ENCODE measurements at regions not wholly inside any gene's neighbourhood (a gene's known extent, or its start where the extent isn't known, plus 50 kb on each side); places are given as distances from the start of the nearest gene placed in this dataset.

- TF ChIP-seq CTCF (IDR thresholded peaks at IDR 0.05), result no peak
Observed at GRCh38 chr1:18564676-18565075, 66.0 kb upstream of the PAX7 start.

- TF ChIP-seq CTCF (IDR thresholded peaks at IDR 0.05), result no peak
Observed at GRCh38 chr1:18565321-18565720, 65.3 kb upstream of the PAX7 start.

DNA sequence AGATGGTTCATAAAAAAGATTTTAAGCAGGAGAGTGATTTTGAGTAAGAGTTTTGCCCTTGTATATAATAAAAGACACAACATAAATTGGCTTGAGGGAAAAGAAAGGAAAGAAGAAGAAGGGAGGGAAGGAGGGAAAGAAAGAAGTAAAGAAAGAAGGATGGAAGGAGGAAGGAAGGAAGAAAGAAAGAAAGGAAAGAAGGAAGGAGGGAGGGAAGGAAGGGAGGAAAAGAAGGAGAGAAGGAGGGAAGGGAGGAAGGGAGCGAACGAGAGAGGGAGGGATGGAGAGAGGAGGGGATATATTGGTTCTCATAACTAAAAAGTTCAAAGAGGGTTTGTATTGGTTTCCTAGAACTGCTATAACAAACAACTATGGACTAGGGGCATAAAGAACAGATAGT, 62.2 kb upstream of the PAX7 start:
- no peak for TF ChIP-seq CTCF (IDR thresholded peaks at IDR 0.05)

- TF ChIP-seq CTCF (IDR thresholded peaks at IDR 0.05), result no peak
Observed at GRCh38 chr1:18569251-18569650, 61.4 kb upstream of the PAX7 start.

DNA sequence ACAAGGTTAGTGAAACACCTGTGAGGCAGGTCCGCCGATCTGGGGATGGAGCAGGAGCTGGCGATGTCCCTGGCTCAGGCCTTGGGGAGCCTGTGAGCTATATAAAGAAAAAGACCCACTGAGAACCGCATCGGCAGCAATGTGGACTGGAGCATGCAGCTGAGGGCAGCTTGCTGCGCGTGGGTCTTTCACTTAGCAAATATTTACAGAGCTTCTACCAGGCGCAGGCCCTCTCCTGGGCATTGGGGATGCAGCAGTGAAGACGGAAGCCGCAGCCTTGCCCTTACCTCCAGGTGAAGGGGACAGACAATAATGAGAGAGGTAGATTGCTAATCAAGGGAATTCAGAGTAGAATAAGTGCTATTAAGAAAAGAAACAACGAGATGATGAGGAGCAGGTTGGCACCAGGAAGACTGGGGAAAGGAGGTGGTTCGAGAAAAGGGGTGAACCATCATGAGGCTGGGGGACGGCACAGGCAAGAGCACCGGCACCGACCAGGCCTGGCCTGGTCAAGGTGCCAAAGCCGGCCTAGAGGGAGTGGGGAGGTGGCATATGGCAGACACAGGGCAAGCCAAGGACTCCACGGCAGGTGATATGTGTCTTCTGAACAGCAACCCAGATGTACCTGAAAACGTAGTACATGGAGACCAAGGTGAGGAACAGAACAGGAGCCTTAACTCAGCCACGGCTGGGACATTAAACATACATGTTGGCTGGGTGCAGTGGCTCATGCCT, 60.7 kb upstream of the PAX7 start:
- TF ChIP-seq CTCF (IDR thresholded peaks at IDR 0.05), result no peak

DNA sequence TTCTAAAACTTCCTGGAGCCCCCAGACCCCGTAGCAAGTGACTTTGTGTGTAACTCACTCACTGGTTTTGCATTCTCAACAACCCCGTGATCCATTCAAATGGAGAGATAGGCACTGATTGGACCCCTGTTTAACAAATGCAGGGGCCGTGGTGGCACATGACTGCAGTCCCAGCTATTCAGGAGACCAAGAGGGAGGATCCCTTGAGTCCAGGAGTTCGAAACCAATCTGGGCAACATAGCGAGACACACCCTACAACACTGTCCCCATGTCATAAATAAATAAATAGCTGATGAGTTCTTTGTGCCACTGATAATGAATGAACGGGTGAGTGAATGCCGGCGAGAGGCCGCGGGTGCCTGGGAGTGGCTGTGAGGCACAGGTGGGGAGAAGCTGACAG, 59.4 kb upstream of the PAX7 start:
- no peak for TF ChIP-seq CTCF (IDR thresholded peaks at IDR 0.05)

- no peak for TF ChIP-seq CTCF (IDR thresholded peaks at IDR 0.05)
Observed at GRCh38 chr1:18572022-18572880, 58.4 kb upstream of the PAX7 start.

All from LNCAP (cell line).